ENCODE measurements at regions not wholly inside any gene's neighbourhood (a gene's known extent, or its start where the extent isn't known, plus 50 kb on each side); places are given as distances from the start of the nearest gene placed in this dataset.
"Not testable (repeated sequence)": the region's sequence is repeated elsewhere in the genome, so short reads cannot be mapped to it uniquely, and the experiment has no call there.

GRCh38 chr22:15853716-15854373 lies 164.0 kb downstream of the POTEH start:
- DNase-seq; intact Hi-C loops (cut with DNase I, micrococcal nuclease); H3K27me3 Mint-ChIP-seq; H3K27ac Mint-ChIP-seq; POLR2A ChIA-PET; H3K9me3 Mint-ChIP-seq (ENCODE audit: low read depth); H3K4me3 Mint-ChIP-seq; ATAC-seq; H3K4me1 Mint-ChIP-seq; H3K36me3 Mint-ChIP-seq (ENCODE audit: low read depth); CTCF ChIA-PET: not testable (repeated sequence)

GRCh38 chr22:15854421-15854820 lies 164.6 kb downstream of the POTEH start:
- H3K36me3 Mint-ChIP-seq (ENCODE audit: low read depth); DNase-seq; ATAC-seq; H3K27ac Mint-ChIP-seq; CTCF ChIA-PET; H3K4me3 Mint-ChIP-seq; POLR2A ChIA-PET; H3K4me1 Mint-ChIP-seq; H3K27me3 Mint-ChIP-seq; H3K9me3 Mint-ChIP-seq (ENCODE audit: low read depth); intact Hi-C loops (cut with DNase I, micrococcal nuclease): not testable (repeated sequence)

GRCh38 chr22:15854978-15855377 lies 165.2 kb downstream of the POTEH start:
- intact Hi-C loops (cut with DNase I, micrococcal nuclease); H3K27ac Mint-ChIP-seq; DNase-seq; CTCF ChIA-PET; POLR2A ChIA-PET; H3K9me3 Mint-ChIP-seq (ENCODE audit: low read depth); H3K27me3 Mint-ChIP-seq; H3K4me1 Mint-ChIP-seq; H3K36me3 Mint-ChIP-seq (ENCODE audit: low read depth); ATAC-seq; H3K4me3 Mint-ChIP-seq: not testable (repeated sequence)

DNA sequence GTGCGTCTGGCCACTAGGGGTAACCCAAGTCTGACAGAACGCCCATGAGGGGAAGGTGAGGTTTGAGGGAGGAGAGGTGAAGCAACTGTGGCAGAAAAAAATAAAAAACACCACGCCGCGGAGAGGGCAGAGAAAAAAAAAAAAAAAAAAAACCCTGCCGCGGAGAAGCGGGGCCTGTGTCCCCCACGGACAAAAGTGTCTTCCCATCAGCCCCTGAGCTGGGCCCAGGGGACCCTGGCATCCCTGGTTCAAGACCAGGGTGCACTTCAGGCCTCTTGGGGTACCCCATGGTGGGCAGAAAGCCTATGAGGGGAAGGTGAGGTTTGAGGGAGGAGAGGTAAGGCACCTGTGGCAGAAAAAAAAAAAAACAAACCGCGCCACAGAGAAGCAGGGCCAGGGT lies 191.1 kb downstream of the POTEH start:
- H3K36me3 Mint-ChIP-seq (ENCODE audit: low read depth); CTCF ChIA-PET; ATAC-seq; H3K27me3 Mint-ChIP-seq; POLR2A ChIA-PET; H3K4me3 Mint-ChIP-seq; H3K27ac Mint-ChIP-seq; H3K4me1 Mint-ChIP-seq; H3K9me3 Mint-ChIP-seq (ENCODE audit: low read depth); DNase-seq; intact Hi-C loops (cut with DNase I, micrococcal nuclease): not testable (repeated sequence)

DNA sequence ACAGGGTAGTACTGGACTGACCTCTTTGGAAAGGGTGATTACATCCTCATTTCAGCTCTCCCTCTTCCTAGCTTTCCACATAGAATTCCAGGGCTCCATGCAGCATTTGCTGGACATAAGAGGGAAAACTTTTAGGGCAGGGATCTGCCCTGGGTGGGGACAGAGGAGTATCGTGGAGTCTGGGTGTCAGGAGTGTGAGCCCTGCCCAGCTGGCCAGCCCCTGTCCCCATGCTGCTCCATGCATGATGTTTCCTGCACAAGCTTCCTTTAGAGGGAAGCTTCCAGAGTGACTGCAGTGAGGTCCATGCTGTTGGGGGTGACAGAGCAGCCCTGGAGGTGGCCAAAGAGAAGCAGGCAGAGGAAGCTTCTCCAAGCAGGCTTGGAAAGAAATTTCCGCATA lies 214.5 kb downstream of the POTEH start:
- CTCF ChIA-PET; H3K27me3 Mint-ChIP-seq; DNase-seq; ATAC-seq; H3K4me3 Mint-ChIP-seq; H3K36me3 Mint-ChIP-seq (ENCODE audit: low read depth); intact Hi-C loops (cut with DNase I, micrococcal nuclease); POLR2A ChIA-PET; H3K27ac Mint-ChIP-seq; H3K4me1 Mint-ChIP-seq; H3K9me3 Mint-ChIP-seq (ENCODE audit: low read depth): not testable (repeated sequence)

DNA sequence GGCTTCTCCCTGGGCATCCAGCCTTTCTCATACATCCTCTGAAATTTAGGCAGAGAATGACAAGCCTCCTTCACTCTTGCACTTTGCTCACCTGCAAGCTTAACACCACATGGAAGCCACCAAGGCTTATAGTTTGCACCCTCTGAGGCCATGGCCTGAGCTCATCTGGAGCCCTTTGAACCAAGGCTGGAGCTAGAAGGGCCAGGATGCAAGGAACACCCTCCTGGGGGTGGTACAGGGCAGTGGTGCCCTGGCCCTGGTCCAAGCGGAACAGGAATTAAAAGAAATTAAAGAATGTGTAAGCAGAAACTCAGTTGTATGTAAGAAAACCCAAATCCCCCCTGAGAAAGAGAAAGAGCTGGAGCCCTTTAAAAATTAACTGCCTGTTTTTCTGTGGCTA lies 221.9 kb downstream of the POTEH start:
- H3K4me3 Mint-ChIP-seq; H3K36me3 Mint-ChIP-seq (ENCODE audit: low read depth); DNase-seq; H3K9me3 Mint-ChIP-seq (ENCODE audit: low read depth); intact Hi-C loops (cut with DNase I, micrococcal nuclease); H3K27me3 Mint-ChIP-seq; CTCF ChIA-PET; H3K4me1 Mint-ChIP-seq; POLR2A ChIA-PET; H3K27ac Mint-ChIP-seq; ATAC-seq: not testable (repeated sequence)

DNA sequence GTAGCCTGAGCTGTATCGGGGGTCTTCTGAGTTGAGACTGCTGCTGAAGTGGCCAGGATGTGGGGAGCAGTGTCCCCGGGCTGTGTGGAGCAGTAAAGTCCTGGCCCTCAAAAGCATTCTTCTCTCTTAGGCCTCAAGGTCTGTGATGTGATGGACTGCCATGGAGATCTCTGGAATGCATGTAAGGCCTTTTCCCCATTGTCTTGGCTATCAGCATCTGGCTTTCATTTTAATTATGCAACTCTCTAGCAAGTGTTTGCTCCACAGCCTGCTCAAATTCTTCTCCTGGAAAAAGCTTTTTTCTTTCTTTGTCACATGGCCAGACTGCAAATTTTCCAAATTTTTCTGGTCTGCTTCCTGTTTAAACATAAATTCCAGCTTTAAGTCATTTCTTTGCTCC lies 229.3 kb downstream of the POTEH start:
- H3K27ac Mint-ChIP-seq, CTCF ChIA-PET: not testable (repeated sequence)

DNA sequence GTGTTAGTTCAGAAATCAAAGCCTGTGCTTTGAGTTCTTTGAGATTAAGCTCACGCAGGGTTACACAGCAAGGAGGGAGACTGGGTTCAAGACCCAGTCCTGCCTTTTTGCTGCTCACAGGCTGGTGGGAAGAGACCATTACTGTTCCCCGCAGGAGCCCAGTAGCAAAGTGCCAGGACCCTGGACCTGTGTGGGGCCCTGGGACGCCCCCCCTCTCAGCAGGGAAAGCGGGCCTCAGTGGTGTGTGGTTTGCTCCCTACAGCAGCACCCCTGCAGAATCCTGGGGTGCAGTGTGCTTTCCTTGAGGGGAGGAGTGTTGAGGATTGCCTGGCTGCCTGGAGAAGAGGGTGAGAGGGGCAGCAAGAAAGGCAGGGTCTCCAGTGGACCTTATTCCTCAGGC lies 231.1 kb downstream of the POTEH start:
- H3K27me3 Mint-ChIP-seq; H3K9me3 Mint-ChIP-seq (ENCODE audit: low read depth); POLR2A ChIA-PET; H3K4me3 Mint-ChIP-seq; H3K27ac Mint-ChIP-seq; intact Hi-C loops (cut with DNase I, micrococcal nuclease); H3K36me3 Mint-ChIP-seq (ENCODE audit: low read depth); ATAC-seq; H3K4me1 Mint-ChIP-seq; DNase-seq; CTCF ChIA-PET: not testable (repeated sequence)

More for the DNA sequence above, 229.3 kb downstream of the POTEH start:
- H3K4me1 Mint-ChIP-seq; DNase-seq; POLR2A ChIA-PET; H3K9me3 Mint-ChIP-seq (ENCODE audit: low read depth); intact Hi-C loops (cut with DNase I, micrococcal nuclease); H3K27me3 Mint-ChIP-seq; H3K36me3 Mint-ChIP-seq (ENCODE audit: low read depth); H3K4me3 Mint-ChIP-seq; ATAC-seq: not testable (repeated sequence)

DNA sequence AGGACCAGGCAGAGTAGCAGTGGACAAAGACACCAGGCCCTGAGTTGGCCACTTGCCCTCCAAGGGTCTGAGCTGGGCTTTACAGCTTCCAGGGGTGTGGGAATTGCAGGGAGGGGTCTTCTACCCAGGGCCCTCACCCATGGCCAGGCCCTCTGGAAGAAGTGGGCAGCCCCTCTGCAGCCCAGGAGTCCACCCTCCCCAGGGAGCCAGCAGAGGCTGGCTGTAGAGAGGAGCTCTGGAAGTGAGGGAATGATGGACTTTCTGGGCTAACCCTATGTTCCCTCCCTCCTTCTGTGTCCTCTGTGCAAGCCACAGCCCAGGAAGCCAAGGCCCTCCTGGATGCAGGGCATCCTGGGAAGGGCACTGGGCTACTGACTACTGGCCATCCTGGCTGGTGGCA lies 232.3 kb downstream of the POTEH start:
- ATAC-seq, CTCF ChIA-PET, POLR2A ChIA-PET: not testable (repeated sequence)

DNA sequence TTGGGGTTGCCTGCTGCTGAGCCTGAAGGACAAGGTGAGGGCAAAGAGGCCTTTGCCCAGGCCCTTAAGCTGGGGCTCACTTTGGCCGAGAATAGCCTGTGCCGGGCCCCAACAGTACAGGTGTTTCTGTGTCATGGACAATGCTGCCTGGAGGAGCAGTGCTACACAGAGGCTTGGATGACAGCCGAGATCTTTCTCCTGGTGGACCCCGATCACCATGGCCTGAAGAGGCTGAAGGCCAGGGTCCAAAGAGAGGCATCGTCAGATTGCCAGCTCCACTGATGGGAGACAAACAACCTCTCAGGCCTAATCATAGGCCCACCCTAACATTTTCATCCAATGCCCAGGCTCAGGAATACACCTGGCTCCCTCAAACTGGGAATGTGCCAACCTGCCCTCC lies 232.8 kb downstream of the POTEH start:
- POLR2A ChIA-PET; H3K4me1 Mint-ChIP-seq; H3K9me3 Mint-ChIP-seq (ENCODE audit: low read depth); H3K4me3 Mint-ChIP-seq; H3K27me3 Mint-ChIP-seq; CTCF ChIA-PET; intact Hi-C loops (cut with DNase I, micrococcal nuclease); DNase-seq; H3K36me3 Mint-ChIP-seq (ENCODE audit: low read depth); H3K27ac Mint-ChIP-seq; ATAC-seq: not testable (repeated sequence)

More for the DNA sequence above, 232.3 kb downstream of the POTEH start:
- DNase-seq; H3K4me3 Mint-ChIP-seq; H3K4me1 Mint-ChIP-seq; H3K9me3 Mint-ChIP-seq (ENCODE audit: low read depth); H3K27ac Mint-ChIP-seq; H3K27me3 Mint-ChIP-seq; intact Hi-C loops (cut with DNase I, micrococcal nuclease); H3K36me3 Mint-ChIP-seq (ENCODE audit: low read depth): not testable (repeated sequence)

- DNase-seq; CTCF ChIA-PET; POLR2A ChIA-PET; ATAC-seq; H3K27me3 Mint-ChIP-seq; H3K27ac Mint-ChIP-seq; intact Hi-C loops (cut with DNase I, micrococcal nuclease); H3K4me3 Mint-ChIP-seq; H3K4me1 Mint-ChIP-seq; H3K9me3 Mint-ChIP-seq (ENCODE audit: low read depth); H3K36me3 Mint-ChIP-seq (ENCODE audit: low read depth): not testable (repeated sequence)
Observed at GRCh38 chr22:15924820-15925219, 235.0 kb downstream of the POTEH start.

GRCh38 chr22:15927172-15927571 lies 237.3 kb downstream of the POTEH start:
- CTCF ChIA-PET; intact Hi-C loops (cut with DNase I, micrococcal nuclease): not testable (repeated sequence)

More at GRCh38 chr22:15927172-15927571, 237.3 kb downstream of the POTEH start:
- H3K27me3 Mint-ChIP-seq; H3K4me1 Mint-ChIP-seq; DNase-seq; H3K4me3 Mint-ChIP-seq; H3K27ac Mint-ChIP-seq; POLR2A ChIA-PET; ATAC-seq; H3K36me3 Mint-ChIP-seq (ENCODE audit: low read depth); H3K9me3 Mint-ChIP-seq (ENCODE audit: low read depth): not testable (repeated sequence)
